Transverse colon (tissue), 4 donors: ENCODE measurements at regions not wholly inside any gene's neighbourhood (a gene's known extent, or its start where the extent isn't known, plus 50 kb on each side); places are given as distances from the start of the nearest gene placed in this dataset.
A peak's percentile ranks its signal among the peaks of the same experiment; 100 is the strongest.

Source experiments
- DNase-seq: peaks from one replicate; pipeline ENCODE4 v3.0.0-alpha.2; 2019
- H3K27ac ChIP-seq, 4 donors: fragments of 200-600 bp; sonication (generic); 2 replicates each; pipeline ENCODE4 v1.5.1; 2016 to 2018; ENCODE audit warnings: inconsistent platforms in 4 of 4
- H3K27me3 ChIP-seq: fragments of 200-600 bp; sonication (generic); 2 replicates; pipeline ENCODE4 v1.5.1; 2017; ENCODE audit warnings: inconsistent platforms
- H3K36me3 ChIP-seq, 4 donors: fragments of 200-600 bp; sonication (generic); 2 replicates each; pipeline ENCODE4 v1.5.1; 2017 to 2019; ENCODE audit warnings: inconsistent platforms in 4 of 4
- H3K4me1 ChIP-seq, 4 donors: fragments of 200-600 bp; sonication (generic); 2 replicates each; pipeline ENCODE4 v1.5.1; 2017 to 2020; ENCODE audit warnings: inconsistent platforms in 4 of 4
- H3K4me3 ChIP-seq, 4 donors: fragments of 200-600 bp; sonication (generic); 1 replicate in 1 of 4; 2 replicates in 3 of 4; pipeline versions ENCODE4 v1.5.1 to v1.6.1; 2017 to 2019; ENCODE audit warnings: inconsistent platforms in 4 of 4
- H3K9me3 ChIP-seq, 2 donors: fragments of 200-600 bp; sonication (generic); 2 replicates each; pipeline ENCODE4 v1.5.1; 2017 to 2019; ENCODE audit warnings: inconsistent platforms in 2 of 2
- CTCF ChIP-seq, 5 experiments: fragments of 200-600 bp in 3 of 5; fragments of 450-650 bp in 2 of 5; sonication (generic) in 3 of 5; IDR thresholded peaks; 1 replicate in 2 of 5; 2 replicates in 3 of 5; pipeline ENCODE4 v1.5.1; 2016 to 2017; ENCODE audit warnings: antibody characterized with exemption in 5 of 5, inconsistent platforms in 3 of 5, mild to moderate bottlenecking in 2 of 5, moderate library complexity in 1 of 5
- EP300 ChIP-seq: sonication (generic); formaldehyde crosslinking; IDR thresholded peaks from one replicate; pipeline ENCODE4 v1.6.1; 2017; ENCODE audit warnings: antibody characterized with exemption, low read depth
- POLR2A ChIP-seq: fragments of 450-650 bp; IDR thresholded peaks from one replicate; pipeline ENCODE4 v1.6.1; 2016; ENCODE audit warnings: antibody characterized with exemption, mild to moderate bottlenecking, moderate library complexity
- POLR2AphosphoS5 ChIP-seq, 3 donors: sonication (generic); formaldehyde crosslinking; IDR thresholded peaks; one replicate each; pipeline ENCODE4 v1.6.1; 2016; ENCODE audit warnings: antibody characterized with exemption in 3 of 3
- WGBS, 2 donors: methylation state at CpG; one replicate each; pipeline ENCODE4 v1.1.5; 2018; ENCODE audit warnings: low coverage in 1 of 2; 5-methylcytosine and 5-hydroxymethylcytosine counted together
- in situ Hi-C, 4 donors: fragments of 200-750 bp; cut with MboI; loops; one replicate each; pipeline versions ENCODE4 v1.15.0 to v1.15.1; 2017; ENCODE audit warnings: low sequenced_read_pairs in 3 of 4, low pct_ligation_motif_present in 1 of 4, low pct_unique_long_range_greater_than_20kb in 1 of 4
- intact Hi-C: fragments of 100-400 bp; cut with DNase I; formaldehyde crosslinking; loops from one replicate; pipeline ENCODE4 v1.15.1; 2023; ENCODE audit warnings: low total_unique reads

- Histone ChIP-seq H3K4me3 (no peak overlapping the region), H3K27me3 (no peaks in the 10 kb centered on the region), H3K36me3 (no peaks in the 10 kb centered on the region), H3K9me3 (no peaks in the 10 kb centered on the region), H3K4me1 (no peaks in the 10 kb centered on the region), H3K27ac (no peak overlapping the region)
- in situ Hi-C loops, result no loop called here
- TF ChIP-seq POLR2AphosphoS5 (IDR thresholded peaks at IDR 0.05), result no peak
- no peak for TF ChIP-seq CTCF (IDR thresholded peaks at IDR 0.05)
- TF ChIP-seq EP300, result no peak
- no peak for TF ChIP-seq POLR2A
- DNase-seq, result no peak
- 20 to 56% methylated on average over 1 to 2 of the region's 2 CpGs for WGBS, 2 donors
- intact Hi-C loops, result no loop called here
Observed at GRCh38 chr12:61985830-61986229, 274.4 kb upstream of the USP15 start.

GRCh38 chr12:61987173-61987572 lies 273.0 kb upstream of the USP15 start:
- TF ChIP-seq POLR2AphosphoS5 (IDR thresholded peaks at IDR 0.05) (no peak), EP300 (no peak), CTCF (IDR thresholded peaks at IDR 0.05) (no peak), POLR2A (no peak)
- H3K36me3 ChIP-seq, result no peaks in the 10 kb centered on the region
- no peak for DNase-seq
- H3K27ac ChIP-seq, result no peak overlapping the region
- intact Hi-C loops (no loop called here), in situ Hi-C loops (no loop called here)
- no peaks in the 10 kb centered on the region for H3K4me1 ChIP-seq
- no peak overlapping the region for H3K4me3 ChIP-seq
- 55 to 70% methylated on average over 2 of the region's 2 CpGs for whole genome bisulfite sequencing, 2 donors
- H3K27me3 ChIP-seq, result no peaks in the 10 kb centered on the region
- no peaks in the 10 kb centered on the region for H3K9me3 ChIP-seq

- intact Hi-C loops, result no loop called here
- TF ChIP-seq POLR2A (no peak), EP300 (no peak), POLR2AphosphoS5 (IDR thresholded peaks at IDR 0.05) (no peak), CTCF (IDR thresholded peaks at IDR 0.05) (no peak)
- 38 to 40% methylated on average over 3 of the region's 3 CpGs for WGBS, 2 donors
Observed at GRCh38 chr12:61991661-61992060, 268.5 kb upstream of the USP15 start.

GRCh38 chr12:61993734-61994345 lies 266.4 kb upstream of the USP15 start:
- Histone ChIP-seq H3K4me1 (no peaks in the 10 kb centered on the region), H3K27me3 (no peaks in the 10 kb centered on the region), H3K27ac (no peak overlapping the region), H3K4me3 (no peak overlapping the region), H3K36me3 (no peaks in the 10 kb centered on the region), H3K9me3 (no peaks in the 10 kb centered on the region)
- in situ Hi-C loops, result no loop called here
- DNase-seq, result no peak
- 38 to 40% methylated on average over 2 of the region's 2 CpGs for WGBS, 2 donors
- intact Hi-C loops, result no loop called here
- TF ChIP-seq POLR2A (no peak), CTCF (IDR thresholded peaks at IDR 0.05) (peak in 4 of 5 experiments; percentile 24 to 48 (median 28))

More at GRCh38 chr12:61991661-61992060, 268.5 kb upstream of the USP15 start:
- no peak overlapping the region for H3K4me3 ChIP-seq
- H3K9me3 ChIP-seq, result no peaks in the 10 kb centered on the region
- H3K4me1 ChIP-seq, result no peaks in the 10 kb centered on the region
- in situ Hi-C loops, result no loop called here
- H3K27ac ChIP-seq, result no peak overlapping the region
- no peaks in the 10 kb centered on the region for H3K36me3 ChIP-seq
- no peak for DNase-seq
- H3K27me3 ChIP-seq, result no peaks in the 10 kb centered on the region
